ENCODE measurements at regions not wholly inside any gene's neighbourhood (a gene's known extent, or its start where the extent isn't known, plus 50 kb on each side); places are given as distances from the start of the nearest gene placed in this dataset.

GRCh38 chr5:17748941-17749340 lies 114.7 kb downstream of the TAF11L14 start:
- TF ChIP-seq EZH2 (IDR thresholded peaks at IDR 0.05; ENCODE audit: borderline replicate concordance, low read depth, low read length, severe bottlenecking) (no peak), CTCF (IDR thresholded peaks at IDR 0.05; ENCODE audit: borderline replicate concordance, extremely low read depth, low read length, poor library complexity, severe bottlenecking) (no peak)

All from DND-41 (cell line).